ENCODE measurements at regions not wholly inside any gene's neighbourhood (a gene's known extent, or its start where the extent isn't known, plus 50 kb on each side); places are given as distances from the start of the nearest gene placed in this dataset.

- DNase-seq (no peak), ATAC-seq (ENCODE audit: insufficient read depth, low FRiP score) (no peak)
- Histone ChIP-seq H3K9ac (ENCODE audit: insufficient read depth in 1 of 2, low read length in 2 of 2) (no peak overlapping the region), H3K4me1 (ENCODE audit: control insufficient read depth in 5 of 5, insufficient read depth in 5 of 5, low read length in 5 of 5) (peaks cover 0 to 3% (median 0%) of the 10 kb centered on the region in 5 donors), H3K27me3 (ENCODE audit: control insufficient read depth in 3 of 3, insufficient read depth in 3 of 3, low read length in 2 of 3) (no peaks in the 10 kb centered on the region), H3K36me3 (ENCODE audit: control insufficient read depth in 4 of 4, insufficient read depth in 4 of 4, low read length in 4 of 4) (no peaks in the 10 kb centered on the region), H3K9me3 (ENCODE audit: control insufficient read depth in 4 of 4, insufficient read depth in 3 of 4, low read length in 3 of 4) (no peaks in the 10 kb centered on the region), H3K27ac (ENCODE audit: low read depth in 1 of 2, low read length in 1 of 2) (no peak overlapping the region), H3K4me3 (no peak overlapping the region)
- TF ChIP-seq CTCF (IDR thresholded peaks at IDR 0.05; ENCODE audit: control extremely low read depth, extremely low read depth), result no peak
Observed at GRCh38 chr7:113283861-113284260, 165.5 kb upstream of the SMIM30 start.

- H3K9me3 ChIP-seq (ENCODE audit: control insufficient read depth in 4 of 4, insufficient read depth in 3 of 4, low read length in 3 of 4), result no peaks in the 10 kb centered on the region
- no peaks in the 10 kb centered on the region for H3K27me3 ChIP-seq (ENCODE audit: control insufficient read depth in 3 of 3, insufficient read depth in 3 of 3, low read length in 2 of 3)
- H3K27ac ChIP-seq (ENCODE audit: low read depth in 1 of 2, low read length in 1 of 2), result no peak overlapping the region
- no peak for TF ChIP-seq CTCF (IDR thresholded peaks at IDR 0.05; ENCODE audit: control extremely low read depth, extremely low read depth)
- 67 to 93% methylated on average over 1 of the region's 1 CpG for WGBS, 2 donors
- ATAC-seq (ENCODE audit: insufficient read depth, low FRiP score) (no peak), DNase-seq (no peak)
- H3K36me3 ChIP-seq (ENCODE audit: control insufficient read depth in 4 of 4, insufficient read depth in 4 of 4, low read length in 4 of 4), result no peaks in the 10 kb centered on the region
- no peak overlapping the region for H3K4me3 ChIP-seq
- H3K4me1 ChIP-seq (ENCODE audit: control insufficient read depth in 5 of 5, insufficient read depth in 5 of 5, low read length in 5 of 5), result peaks cover 0 to 4% (median 0%) of the 10 kb centered on the region in 5 donors
- H3K9ac ChIP-seq (ENCODE audit: insufficient read depth in 1 of 2, low read length in 2 of 2), result no peak overlapping the region
Observed at GRCh38 chr7:113282875-113283274, 164.5 kb upstream of the SMIM30 start.

GRCh38 chr7:113281223-113281622, 162.9 kb upstream of the SMIM30 start:
- Histone ChIP-seq H3K27ac (ENCODE audit: low read depth in 1 of 2, low read length in 1 of 2) (no peak overlapping the region), H3K9ac (ENCODE audit: insufficient read depth in 1 of 2, low read length in 2 of 2) (no peak overlapping the region), H3K27me3 (ENCODE audit: control insufficient read depth in 3 of 3, insufficient read depth in 3 of 3, low read length in 2 of 3) (no peaks in the 10 kb centered on the region), H3K4me3 (no peak overlapping the region), H3K4me1 (ENCODE audit: control insufficient read depth in 5 of 5, insufficient read depth in 5 of 5, low read length in 5 of 5) (peaks cover 0 to 4% (median 0%) of the 10 kb centered on the region in 5 donors), H3K9me3 (ENCODE audit: control insufficient read depth in 4 of 4, insufficient read depth in 3 of 4, low read length in 3 of 4) (no peaks in the 10 kb centered on the region), H3K36me3 (ENCODE audit: control insufficient read depth in 4 of 4, insufficient read depth in 4 of 4, low read length in 4 of 4) (no peaks in the 10 kb centered on the region)
- ATAC-seq (ENCODE audit: insufficient read depth, low FRiP score) (no peak), DNase-seq (no peak)
- TF ChIP-seq CTCF (IDR thresholded peaks at IDR 0.05; ENCODE audit: control extremely low read depth, extremely low read depth), result no peak
- 23 to 47% methylated on average over 2 of the region's 2 CpGs for WGBS, 2 donors

GRCh38 chr7:113279256-113279655, 160.9 kb upstream of the SMIM30 start:
- H3K27ac ChIP-seq (ENCODE audit: low read depth in 1 of 2, low read length in 1 of 2), result no peak overlapping the region
- no peak overlapping the region for H3K4me3 ChIP-seq
- no peaks in the 10 kb centered on the region for H3K36me3 ChIP-seq (ENCODE audit: control insufficient read depth in 4 of 4, insufficient read depth in 4 of 4, low read length in 4 of 4)
- no peak overlapping the region for H3K9ac ChIP-seq (ENCODE audit: insufficient read depth in 1 of 2, low read length in 2 of 2)
- no peaks in the 10 kb centered on the region for H3K9me3 ChIP-seq (ENCODE audit: control insufficient read depth in 4 of 4, insufficient read depth in 3 of 4, low read length in 3 of 4)
- H3K4me1 ChIP-seq (ENCODE audit: control insufficient read depth in 5 of 5, insufficient read depth in 5 of 5, low read length in 5 of 5), result peaks cover 0 to 4% (median 0%) of the 10 kb centered on the region in 5 donors
- DNase-seq (no peak), ATAC-seq (ENCODE audit: insufficient read depth, low FRiP score) (no peak)
- no peak for TF ChIP-seq CTCF (IDR thresholded peaks at IDR 0.05; ENCODE audit: control extremely low read depth, extremely low read depth)
- H3K27me3 ChIP-seq (ENCODE audit: control insufficient read depth in 3 of 3, insufficient read depth in 3 of 3, low read length in 2 of 3), result no peaks in the 10 kb centered on the region
